Keratinocyte (primary cell): ENCODE measurements at regions not wholly inside any gene's neighbourhood (a gene's known extent, or its start where the extent isn't known, plus 50 kb on each side); places are given as distances from the start of the nearest gene placed in this dataset.
A peak's percentile ranks its signal among the peaks of the same experiment; 100 is the strongest.

Experiments
- DNase-seq: peaks from one replicate; pipeline ENCODE4 v3.0.0-alpha.2; 2011; ENCODE audit warnings: low read depth, missing footprints, low spot score
- FAIRE-seq: peaks from 2 replicates; lab custom pipeline; 2011; peaks lifted over from hg19 to GRCh38; lab: Jason Lieb, UNC
- H2AFZ ChIP-seq: 2 replicates; pipeline ENCODE4 v1.6.0; 2012; ENCODE audit warnings: low read length, control low read depth, inconsistent platforms; ENCODE audit not compliant: control insufficient read depth
- H3K27ac ChIP-seq: 2 replicates; pipeline ENCODE4 v1.5.1; 2011; ENCODE audit warnings: low read length; ENCODE audit not compliant: control insufficient read depth, insufficient read depth
- H3K27me3 ChIP-seq: 3 replicates; pipeline ENCODE4 v1.6.0; 2011; ENCODE audit warnings: low read length; ENCODE audit not compliant: control insufficient read depth, insufficient read depth; ENCODE audit errors: extremely low read depth
- H3K36me3 ChIP-seq, 2 experiments: 2 replicates in 1 of 2; 3 replicates in 1 of 2; pipeline ENCODE4 v1.5.1; 2011; ENCODE audit warnings: low read length in 2 of 2, mild to moderate bottlenecking in 1 of 2; ENCODE audit not compliant: control insufficient read depth in 2 of 2, insufficient read depth in 2 of 2; ENCODE audit errors: extremely low read depth in 1 of 2
- H3K4me1 ChIP-seq: 3 replicates; pipeline ENCODE4 v1.5.1; 2011; ENCODE audit warnings: low read length; ENCODE audit not compliant: control insufficient read depth, insufficient read depth; ENCODE audit errors: extremely low read depth
- H3K4me2 ChIP-seq: 3 replicates; pipeline ENCODE4 v1.6.0; 2011; ENCODE audit warnings: low read depth, low read length; ENCODE audit not compliant: control insufficient read depth, insufficient read depth; ENCODE audit errors: extremely low read depth
- H3K4me3 ChIP-seq, 3 experiments: fragments of 200-600 bp in 1 of 3; sonication (generic) in 1 of 3; 2 replicates in 2 of 3; 3 replicates in 1 of 3; pipeline ENCODE4 v1.5.1; 2011 to 2016; ENCODE audit warnings: low read length in 3 of 3, mild to moderate bottlenecking in 3 of 3, control low read depth in 2 of 3, inconsistent platforms in 1 of 3, low read depth in 1 of 3, mixed read lengths in 1 of 3, mixed run types in 1 of 3, moderate library complexity in 1 of 3; ENCODE audit not compliant: control insufficient read depth in 2 of 3, insufficient read depth in 2 of 3; ENCODE audit errors: extremely low read depth in 1 of 3
- H3K79me2 ChIP-seq: 2 replicates; pipeline ENCODE4 v1.6.0; 2012; ENCODE audit warnings: low read length; ENCODE audit not compliant: control insufficient read depth, insufficient read depth
- H3K9ac ChIP-seq: 3 replicates; pipeline ENCODE4 v1.6.0; 2011; ENCODE audit warnings: low read length; ENCODE audit not compliant: control insufficient read depth, insufficient read depth; ENCODE audit errors: extremely low read depth
- H3K9me1 ChIP-seq: 3 replicates; pipeline ENCODE4 v1.6.0; 2011; ENCODE audit warnings: low read length; ENCODE audit not compliant: control insufficient read depth, insufficient read depth; ENCODE audit errors: extremely low read depth
- H3K9me3 ChIP-seq: 2 replicates; pipeline ENCODE4 v1.5.1; 2012; ENCODE audit warnings: low read depth, low read length; ENCODE audit not compliant: control insufficient read depth
- H4K20me1 ChIP-seq: 3 replicates; pipeline ENCODE4 v1.6.0; 2011; ENCODE audit warnings: low read length; ENCODE audit not compliant: control insufficient read depth, insufficient read depth; ENCODE audit errors: extremely low read depth
- EZH2 ChIP-seq: IDR thresholded peaks from one replicate; pipeline ENCODE4 v1.6.1; 2012; ENCODE audit warnings: inconsistent platforms, mild to moderate bottlenecking, low read length, moderate library complexity
- dilution Hi-C: fragments of 300-500 bp; cut with MboI; formaldehyde crosslinking; loops from one replicate; pipeline ENCODE4 v1.7.0; 2020; ENCODE audit warnings: low sequenced_read_pairs; ENCODE audit not compliant: extremely low pct_ligation_motif_present
- TF ChIP-seq, protein P1 (sequence below), 3 experiments: IDR thresholded peaks in 1 of 3; conservative IDR thresholded peaks in 1 of 3; optimal IDR thresholded peaks in 1 of 3; 2 replicates in 2 of 3; 3 replicates in 1 of 3; pipeline versions ENCODE3 to v1.5.1; 2011; ENCODE audit warnings: low read length in 3 of 3, mild to moderate bottlenecking in 3 of 3, moderate library complexity in 2 of 3, control low read depth in 1 of 3, inconsistent platforms in 1 of 3; ENCODE audit not compliant: insufficient read depth in 2 of 3; ENCODE audit errors: extremely low read depth in 1 of 3

- no peak for FAIRE-seq
- Histone ChIP-seq H2AFZ (no peak overlapping the region), H3K4me3 (no peak overlapping the region), H3K4me1 (no peaks in the 10 kb centered on the region), H4K20me1 (no peaks in the 10 kb centered on the region), H3K4me2 (no peak overlapping the region), H3K79me2 (no peaks in the 10 kb centered on the region), H3K9ac (no peak overlapping the region), H3K36me3 (no peaks in the 10 kb centered on the region), H3K27ac (no peak overlapping the region), H3K9me3 (no peaks in the 10 kb centered on the region), H3K27me3 (no peaks in the 10 kb centered on the region), H3K9me1 (no peaks in the 10 kb centered on the region)
- TF ChIP-seq EZH2 = no peak
- TF ChIP-seq, protein P1, sequence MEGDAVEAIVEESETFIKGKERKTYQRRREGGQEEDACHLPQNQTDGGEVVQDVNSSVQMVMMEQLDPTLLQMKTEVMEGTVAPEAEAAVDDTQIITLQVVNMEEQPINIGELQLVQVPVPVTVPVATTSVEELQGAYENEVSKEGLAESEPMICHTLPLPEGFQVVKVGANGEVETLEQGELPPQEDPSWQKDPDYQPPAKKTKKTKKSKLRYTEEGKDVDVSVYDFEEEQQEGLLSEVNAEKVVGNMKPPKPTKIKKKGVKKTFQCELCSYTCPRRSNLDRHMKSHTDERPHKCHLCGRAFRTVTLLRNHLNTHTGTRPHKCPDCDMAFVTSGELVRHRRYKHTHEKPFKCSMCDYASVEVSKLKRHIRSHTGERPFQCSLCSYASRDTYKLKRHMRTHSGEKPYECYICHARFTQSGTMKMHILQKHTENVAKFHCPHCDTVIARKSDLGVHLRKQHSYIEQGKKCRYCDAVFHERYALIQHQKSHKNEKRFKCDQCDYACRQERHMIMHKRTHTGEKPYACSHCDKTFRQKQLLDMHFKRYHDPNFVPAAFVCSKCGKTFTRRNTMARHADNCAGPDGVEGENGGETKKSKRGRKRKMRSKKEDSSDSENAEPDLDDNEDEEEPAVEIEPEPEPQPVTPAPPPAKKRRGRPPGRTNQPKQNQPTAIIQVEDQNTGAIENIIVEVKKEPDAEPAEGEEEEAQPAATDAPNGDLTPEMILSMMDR (optimal IDR thresholded peaks at IDR 0.05 in 1 of 3, IDR thresholded peaks at IDR 0.05 in 1 of 3, conservative IDR thresholded peaks at IDR 0.05 in 1 of 3; ENCODE audit: extremely low read depth in 1 of 3, insufficient read depth in 2 of 3, low read length in 3 of 3) = no peak
- dilution Hi-C loops = no loop called here
- no peak for DNase-seq
Observed at GRCh38 chr13:30051531-30052060, 201.2 kb upstream of the UBL3 start.

DNA sequence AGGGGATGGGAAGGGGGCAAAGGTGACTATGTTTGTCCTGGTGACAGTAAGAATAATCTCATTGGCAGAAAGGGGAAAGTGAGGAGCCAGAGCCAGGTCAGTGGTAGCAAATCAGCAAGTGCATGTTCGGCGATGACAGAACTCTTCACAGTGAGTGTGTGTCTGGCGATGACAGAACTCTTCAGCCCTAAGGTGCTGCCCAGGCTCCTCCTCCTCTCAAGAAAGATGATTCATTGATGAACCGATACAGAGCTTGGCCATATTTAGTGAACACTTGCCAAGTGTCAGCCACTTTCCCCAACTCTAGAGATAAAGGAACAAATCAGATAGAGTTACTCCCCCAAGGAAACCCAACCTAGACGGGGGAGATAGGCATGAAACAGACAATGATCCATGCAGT is 199.3 kb upstream of the UBL3 start:
- dilution Hi-C loops = no loop called here
- Histone ChIP-seq H2AFZ (no peak overlapping the region), H3K4me1 (peaks cover 5% of the 10 kb centered on the region), H3K9me1 (no peaks in the 10 kb centered on the region), H3K4me2 (no peak overlapping the region), H3K27me3 (no peaks in the 10 kb centered on the region), H3K4me3 (no peak overlapping the region), H3K9ac (no peak overlapping the region), H3K27ac (no peak overlapping the region), H3K36me3 (no peaks in the 10 kb centered on the region), H4K20me1 (no peaks in the 10 kb centered on the region), H3K9me3 (no peaks in the 10 kb centered on the region), H3K79me2 (no peaks in the 10 kb centered on the region)
- DNase-seq (no peak), FAIRE-seq (peak; percentile 93)
- no peak for TF ChIP-seq EZH2
- TF ChIP-seq, protein P1 (optimal IDR thresholded peaks at IDR 0.05 in 1 of 3, IDR thresholded peaks at IDR 0.05 in 1 of 3, conservative IDR thresholded peaks at IDR 0.05 in 1 of 3; ENCODE audit: extremely low read depth in 1 of 3, insufficient read depth in 2 of 3, low read length in 3 of 3) = no peak
